Loucy (cell line): ENCODE measurements at regions not wholly inside any gene's neighbourhood (a gene's known extent, or its start where the extent isn't known, plus 50 kb on each side); places are given as distances from the start of the nearest gene placed in this dataset.

Experiments used
- EZH2phosphoT487 ChIP-seq: fragments of 200-600 bp; IDR thresholded peaks from 2 replicates; pipeline ENCODE4 v1.6.1; 2018; ENCODE audit warnings: antibody characterized with exemption, mild to moderate bottlenecking, moderate library complexity, borderline replicate concordance
- TF ChIP-seq, protein P1 (sequence below): fragments of 200-600 bp; sonication (generic); conservative IDR thresholded peaks from 2 replicates; pipeline ENCODE4 v1.5.1; 2014; ENCODE audit warnings: mild to moderate bottlenecking, antibody characterized with exemption, low read length

DNA sequence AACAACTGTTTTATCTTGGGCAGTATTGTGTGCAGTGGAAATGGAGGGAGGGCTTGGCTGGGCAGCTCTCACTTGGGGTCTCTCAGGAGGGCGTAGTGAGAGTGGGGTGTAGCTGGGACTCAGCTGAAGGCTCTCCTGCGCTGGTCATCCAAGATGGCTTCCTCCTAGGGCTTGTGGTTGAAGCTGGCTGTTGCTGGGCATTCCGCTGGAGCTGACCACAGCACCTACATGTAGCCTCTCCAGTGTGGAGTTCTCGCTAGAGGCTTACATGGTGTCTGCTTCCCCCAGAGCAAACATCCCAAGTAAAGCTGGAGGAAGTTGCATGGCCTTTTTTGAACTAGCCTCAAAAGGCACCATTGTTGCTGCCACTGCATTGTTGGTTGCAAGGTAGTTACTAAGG lies 344.1 kb upstream of the MARCKS start:
- TF ChIP-seq, protein P1, sequence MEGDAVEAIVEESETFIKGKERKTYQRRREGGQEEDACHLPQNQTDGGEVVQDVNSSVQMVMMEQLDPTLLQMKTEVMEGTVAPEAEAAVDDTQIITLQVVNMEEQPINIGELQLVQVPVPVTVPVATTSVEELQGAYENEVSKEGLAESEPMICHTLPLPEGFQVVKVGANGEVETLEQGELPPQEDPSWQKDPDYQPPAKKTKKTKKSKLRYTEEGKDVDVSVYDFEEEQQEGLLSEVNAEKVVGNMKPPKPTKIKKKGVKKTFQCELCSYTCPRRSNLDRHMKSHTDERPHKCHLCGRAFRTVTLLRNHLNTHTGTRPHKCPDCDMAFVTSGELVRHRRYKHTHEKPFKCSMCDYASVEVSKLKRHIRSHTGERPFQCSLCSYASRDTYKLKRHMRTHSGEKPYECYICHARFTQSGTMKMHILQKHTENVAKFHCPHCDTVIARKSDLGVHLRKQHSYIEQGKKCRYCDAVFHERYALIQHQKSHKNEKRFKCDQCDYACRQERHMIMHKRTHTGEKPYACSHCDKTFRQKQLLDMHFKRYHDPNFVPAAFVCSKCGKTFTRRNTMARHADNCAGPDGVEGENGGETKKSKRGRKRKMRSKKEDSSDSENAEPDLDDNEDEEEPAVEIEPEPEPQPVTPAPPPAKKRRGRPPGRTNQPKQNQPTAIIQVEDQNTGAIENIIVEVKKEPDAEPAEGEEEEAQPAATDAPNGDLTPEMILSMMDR = no peak
- TF ChIP-seq EZH2phosphoT487 = no peak
